ENCODE measurements at regions not wholly inside any gene's neighbourhood (a gene's known extent, or its start where the extent isn't known, plus 50 kb on each side); places are given as distances from the start of the nearest gene placed in this dataset.

GRCh38 chr3:176523114-176523513 is 674.2 kb downstream of the TBL1XR1 start:
- TF ChIP-seq, protein P1, sequence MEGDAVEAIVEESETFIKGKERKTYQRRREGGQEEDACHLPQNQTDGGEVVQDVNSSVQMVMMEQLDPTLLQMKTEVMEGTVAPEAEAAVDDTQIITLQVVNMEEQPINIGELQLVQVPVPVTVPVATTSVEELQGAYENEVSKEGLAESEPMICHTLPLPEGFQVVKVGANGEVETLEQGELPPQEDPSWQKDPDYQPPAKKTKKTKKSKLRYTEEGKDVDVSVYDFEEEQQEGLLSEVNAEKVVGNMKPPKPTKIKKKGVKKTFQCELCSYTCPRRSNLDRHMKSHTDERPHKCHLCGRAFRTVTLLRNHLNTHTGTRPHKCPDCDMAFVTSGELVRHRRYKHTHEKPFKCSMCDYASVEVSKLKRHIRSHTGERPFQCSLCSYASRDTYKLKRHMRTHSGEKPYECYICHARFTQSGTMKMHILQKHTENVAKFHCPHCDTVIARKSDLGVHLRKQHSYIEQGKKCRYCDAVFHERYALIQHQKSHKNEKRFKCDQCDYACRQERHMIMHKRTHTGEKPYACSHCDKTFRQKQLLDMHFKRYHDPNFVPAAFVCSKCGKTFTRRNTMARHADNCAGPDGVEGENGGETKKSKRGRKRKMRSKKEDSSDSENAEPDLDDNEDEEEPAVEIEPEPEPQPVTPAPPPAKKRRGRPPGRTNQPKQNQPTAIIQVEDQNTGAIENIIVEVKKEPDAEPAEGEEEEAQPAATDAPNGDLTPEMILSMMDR (IDR thresholded peaks at IDR 0.05) = no peak
- no peak for TF ChIP-seq POLR2A (IDR thresholded peaks at IDR 0.05)

Data from lower leg skin (tissue), 3 donors.